ENCODE measurements at regions not wholly inside any gene's neighbourhood (a gene's known extent, or its start where the extent isn't known, plus 50 kb on each side); places are given as distances from the start of the nearest gene placed in this dataset.
"Not testable (repeated sequence)": the region's sequence is repeated elsewhere in the genome, so short reads cannot be mapped to it uniquely, and the experiment has no call there.

- no peak for DNase-seq
These were observed 397.5 kb upstream of the PRKCQ start for GRCh38 chr10:6977398-6978186.

GRCh38 chr10:6973899-6974298 is 393.8 kb upstream of the PRKCQ start:
- DNase-seq, result no peak

GRCh38 chr10:6972226-6972625 is 392.1 kb upstream of the PRKCQ start:
- no peak for DNase-seq

- DNase-seq, result no peak
These were observed 389.6 kb upstream of the PRKCQ start for GRCh38 chr10:6969659-6970058.

- no peak for DNase-seq
These were observed 384.5 kb upstream of the PRKCQ start for GRCh38 chr10:6964543-6964942.

- DNase-seq, result no peak
These were observed 382.5 kb upstream of the PRKCQ start for GRCh38 chr10:6962576-6962975.

GRCh38 chr10:6958711-6959110 is 378.6 kb upstream of the PRKCQ start:
- no peak for DNase-seq

- peak; percentile 30 for DNase-seq
These were observed 378.2 kb upstream of the PRKCQ start for GRCh38 chr10:6958254-6958653.

GRCh38 chr10:6957851-6958250 is 377.8 kb upstream of the PRKCQ start:
- DNase-seq, result no peak

GRCh38 chr10:6956562-6956961 is 376.5 kb upstream of the PRKCQ start:
- DNase-seq, result no peak

GRCh38 chr10:6953271-6953801 is 373.3 kb upstream of the PRKCQ start:
- no peak for DNase-seq

GRCh38 chr10:6951732-6952131 is 371.7 kb upstream of the PRKCQ start:
- DNase-seq, result no peak

- no peak for DNase-seq
These were observed 370.1 kb upstream of the PRKCQ start for GRCh38 chr10:6950133-6950532.

- no peak for DNase-seq
These were observed 364.4 kb upstream of the PRKCQ start for GRCh38 chr10:6944436-6944835.

- DNase-seq, result no peak
These were observed 358.3 kb upstream of the PRKCQ start for GRCh38 chr10:6938384-6938783.

- DNase-seq, result no peak
These were observed 356.9 kb upstream of the PRKCQ start for GRCh38 chr10:6936931-6937330.

GRCh38 chr10:6929148-6929830 is 349.2 kb upstream of the PRKCQ start:
- DNase-seq, result peak; percentile 42

- DNase-seq, result no peak
These were observed 348.5 kb upstream of the PRKCQ start for GRCh38 chr10:6928586-6928985.

GRCh38 chr10:6926971-6927370 is 346.9 kb upstream of the PRKCQ start:
- DNase-seq, result peak; percentile 51

GRCh38 chr10:6925146-6925545 is 345.1 kb upstream of the PRKCQ start:
- DNase-seq, result no peak

- no peak for DNase-seq
These were observed 344.1 kb upstream of the PRKCQ start for GRCh38 chr10:6924166-6924565.

- DNase-seq, result not testable (repeated sequence)
These were observed 340.9 kb upstream of the PRKCQ start for GRCh38 chr10:6921026-6921425.

GRCh38 chr10:6920072-6921019 is 340.3 kb upstream of the PRKCQ start:
- peak; percentile 83 for DNase-seq
